BJ (cell line): ENCODE measurements at regions not wholly inside any gene's neighbourhood (a gene's known extent, or its start where the extent isn't known, plus 50 kb on each side); places are given as distances from the start of the nearest gene placed in this dataset.

Source experiments
- CTCF ChIA-PET: fragments of 350-600 bp; formaldehyde crosslinking; extraction: SDS; loops from one replicate; lab custom pipeline; 2021; ENCODE audit warnings: antibody characterized with exemption, inconsistent platforms; lab: Yijun Ruan, JAX
- POLR2A ChIA-PET: fragments of 300-600 bp; sonication (Branson Sonifier 250); formaldehyde crosslinking; extraction: SDS; loops from one replicate; lab custom pipeline; 2021; ENCODE audit warnings: antibody characterized with exemption; lab: Charles Lee
- DNase-seq: peaks from one replicate; pipeline ENCODE4 v3.0.0-alpha.2; 2011; ENCODE audit warnings: low read depth
- H3K27me3 ChIP-seq: 2 replicates; pipeline ENCODE4 v1.6.0; 2011; ENCODE audit warnings: low read length; ENCODE audit not compliant: control insufficient read depth, insufficient read depth
- H3K36me3 ChIP-seq: 2 replicates; pipeline ENCODE4 v1.5.1; 2011; ENCODE audit warnings: low read length; ENCODE audit not compliant: control insufficient read depth, insufficient read depth
- H3K4me3 ChIP-seq: 2 replicates; pipeline ENCODE4 v1.5.1; 2011; ENCODE audit warnings: low read depth, mild to moderate bottlenecking, control low read depth, low read length
- CTCF ChIP-seq: IDR thresholded peaks from 2 replicates; pipeline ENCODE4 v1.5.1; 2011; ENCODE audit warnings: low read depth, mild to moderate bottlenecking, control low read depth, inconsistent platforms, low read length, moderate library complexity; ENCODE audit not compliant: insufficient read depth

GRCh38 chr14:28461389-28461788, 305.2 kb upstream of the FOXG1 start:
- H3K27me3 ChIP-seq, result no peaks in the 10 kb centered on the region
- no peak for TF ChIP-seq CTCF
- no peak for DNase-seq
- ChIA-PET POLR2A (no interaction called here), CTCF (no interaction called here)
- no peaks in the 10 kb centered on the region for H3K36me3 ChIP-seq
- H3K4me3 ChIP-seq, result no peak overlapping the region

- POLR2A ChIA-PET, result no interaction called here
- DNase-seq, result no peak
- H3K4me3 ChIP-seq, result no peak overlapping the region
- CTCF ChIA-PET, result no interaction called here
- H3K27me3 ChIP-seq, result no peaks in the 10 kb centered on the region
- no peak for TF ChIP-seq CTCF
- no peaks in the 10 kb centered on the region for H3K36me3 ChIP-seq
These were observed 299.0 kb upstream of the FOXG1 start for GRCh38 chr14:28467611-28468010.

DNA sequence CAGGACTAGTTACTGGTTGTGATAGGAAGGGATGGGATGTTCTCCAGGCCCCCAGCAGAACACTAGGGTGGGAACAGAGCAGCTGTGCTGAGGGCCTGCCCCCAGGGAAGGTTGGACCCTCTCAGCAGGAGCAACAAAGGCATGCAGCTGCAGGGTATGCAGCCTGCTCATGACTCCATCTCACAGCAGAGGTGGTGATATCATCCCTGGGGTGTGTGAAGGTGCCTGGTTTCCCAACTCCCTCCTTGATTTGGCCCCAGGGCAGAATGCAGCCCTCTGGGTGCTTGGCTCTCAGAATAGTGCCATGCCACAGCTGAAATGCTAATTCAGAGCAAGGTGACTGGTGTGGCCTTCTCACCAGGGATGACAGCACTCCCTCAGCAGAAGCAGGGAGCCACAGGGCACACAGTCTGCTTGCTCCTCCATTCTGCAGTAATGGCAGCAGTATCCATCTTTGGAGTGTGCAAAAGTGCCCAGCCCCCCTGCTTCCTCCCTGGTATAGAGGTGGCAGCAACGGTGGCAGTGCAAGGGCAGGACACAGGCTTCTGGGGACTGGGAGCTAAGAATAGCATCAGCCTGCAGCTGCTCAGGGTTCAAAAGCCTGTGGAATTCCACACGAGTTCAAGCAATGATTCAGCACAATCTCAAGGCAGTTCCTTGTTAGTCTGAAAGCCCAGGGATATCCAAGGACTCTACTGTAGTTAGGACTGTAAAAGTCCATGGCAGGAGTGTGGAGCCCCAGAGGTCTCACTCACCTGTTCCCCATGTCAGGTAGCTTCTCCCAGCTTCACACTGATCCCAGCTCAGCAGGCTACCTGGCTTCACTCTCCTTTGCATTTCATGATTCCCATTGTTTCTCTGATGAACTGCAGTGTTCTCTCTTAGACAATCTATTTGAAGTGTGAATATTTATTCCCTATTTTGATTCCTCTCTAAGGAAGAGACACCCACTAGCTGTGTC, 298.1 kb upstream of the FOXG1 start:
- Histone ChIP-seq H3K4me3 (no peak overlapping the region), H3K27me3 (no peaks in the 10 kb centered on the region), H3K36me3 (no peaks in the 10 kb centered on the region)
- no peak for DNase-seq
- no peak for TF ChIP-seq CTCF
- ChIA-PET POLR2A (no interaction called here), CTCF (no interaction called here)

GRCh38 chr14:28482251-28483040, 284.1 kb upstream of the FOXG1 start:
- no peak for DNase-seq
- Histone ChIP-seq H3K36me3 (no peaks in the 10 kb centered on the region), H3K27me3 (no peaks in the 10 kb centered on the region), H3K4me3 (no peak overlapping the region)
- ChIA-PET CTCF (no interaction called here), POLR2A (no interaction called here)
- TF ChIP-seq CTCF, result no peak

- ChIA-PET POLR2A (no interaction called here), CTCF (no interaction called here)
- Histone ChIP-seq H3K36me3 (no peaks in the 10 kb centered on the region), H3K4me3 (no peak overlapping the region), H3K27me3 (no peaks in the 10 kb centered on the region)
- DNase-seq, result no peak
- no peak for TF ChIP-seq CTCF
These were observed 283.1 kb upstream of the FOXG1 start for GRCh38 chr14:28483506-28483905.
